HUES6 (cell line): ENCODE measurements at regions not wholly inside any gene's neighbourhood (a gene's known extent, or its start where the extent isn't known, plus 50 kb on each side); places are given as distances from the start of the nearest gene placed in this dataset.

Experiments used
- H3K27ac ChIP-seq: 2 replicates; pipeline ENCODE4 v1.7.0; 2013; ENCODE audit warnings: low read depth, mild to moderate bottlenecking, low read length, inconsistent platforms
- H3K27me3 ChIP-seq: 2 replicates; pipeline ENCODE4 v1.6.1; 2013; ENCODE audit warnings: low read length; ENCODE audit not compliant: control insufficient read depth, insufficient read depth
- H3K36me3 ChIP-seq: 2 replicates; pipeline ENCODE4 v1.6.1; 2013; ENCODE audit warnings: low read length; ENCODE audit not compliant: control insufficient read depth, insufficient read depth
- H3K4me1 ChIP-seq: 2 replicates; pipeline ENCODE4 v1.6.1; 2013; ENCODE audit warnings: low read length; ENCODE audit not compliant: control insufficient read depth, insufficient read depth
- H3K4me3 ChIP-seq: 2 replicates; pipeline ENCODE4 v1.5.1; 2013; ENCODE audit warnings: low read depth, low read length
- H3K9ac ChIP-seq: one replicate; pipeline ENCODE4 v1.6.1; 2013; ENCODE audit warnings: mild to moderate bottlenecking, low read length
- H3K9me3 ChIP-seq: 2 replicates; pipeline ENCODE4 v1.6.1; 2013; ENCODE audit warnings: low read depth, low read length; ENCODE audit not compliant: control insufficient read depth, insufficient read depth

DNA sequence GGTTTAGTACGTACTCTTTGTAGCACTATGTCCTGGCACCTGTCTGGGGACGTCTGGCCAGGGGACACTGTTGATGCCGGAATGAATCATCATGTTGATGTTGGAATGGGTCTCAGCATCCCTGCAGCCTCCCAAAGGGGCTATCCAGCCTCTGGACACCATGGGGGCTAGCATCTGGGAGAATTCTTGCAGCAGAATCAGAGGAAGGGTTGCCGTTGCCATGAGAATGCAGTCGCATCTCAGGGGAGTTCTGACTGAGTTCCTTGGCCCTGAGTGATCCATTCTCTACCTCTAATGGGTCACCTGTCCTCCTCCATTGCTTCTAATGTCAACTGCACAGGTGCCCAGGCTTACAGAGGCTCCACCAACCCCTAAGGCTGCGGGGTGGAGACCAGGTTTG is 129.1 kb downstream of the UQCRFS1 start:
- H3K4me1 ChIP-seq: peaks cover 9% of the 10 kb centered on the region; the same call in 1 of the 2 replicates
- H3K4me3 ChIP-seq: no peak overlapping the region
- no peaks in the 10 kb centered on the region for H3K36me3 ChIP-seq
- H3K27ac ChIP-seq: no peak overlapping the region
- no peaks in the 10 kb centered on the region for H3K9me3 ChIP-seq
- no peak overlapping the region for H3K9ac ChIP-seq
- no peaks in the 10 kb centered on the region; the same call in 1 of the 2 replicates for H3K27me3 ChIP-seq

DNA sequence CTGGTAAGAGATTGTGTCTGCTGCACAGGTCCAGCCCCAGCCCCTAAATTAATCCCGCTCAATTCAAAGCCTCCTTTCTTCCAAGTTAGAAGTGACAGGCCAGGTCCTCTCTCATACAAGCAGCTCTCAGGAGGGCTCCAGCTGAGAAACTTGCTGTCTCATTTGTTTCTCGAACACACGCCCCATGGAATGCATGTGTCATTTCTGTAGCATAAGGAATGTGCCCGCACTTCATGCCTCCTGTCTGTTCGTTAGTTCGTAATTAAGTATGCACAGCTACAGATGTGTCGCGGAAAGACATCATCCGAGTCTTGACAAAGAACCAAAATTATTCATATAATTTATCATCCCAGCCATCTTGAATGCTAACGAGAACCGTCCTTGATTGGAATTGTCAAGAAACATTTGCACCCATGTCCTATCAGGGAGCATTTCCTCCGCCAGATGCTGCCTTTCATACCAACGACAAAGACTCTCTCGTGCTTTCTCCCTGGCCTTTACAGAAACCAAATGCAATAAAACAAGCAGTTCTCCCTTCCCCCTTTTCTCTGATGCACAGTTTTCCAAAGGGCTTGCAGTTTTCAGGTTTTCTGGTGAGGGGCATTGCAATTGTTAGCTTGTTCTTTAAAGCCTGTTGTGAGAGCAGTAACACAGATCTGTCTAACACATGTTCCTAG is 133.5 kb downstream of the UQCRFS1 start:
- H3K36me3 ChIP-seq: no peaks in the 10 kb centered on the region
- no peak overlapping the region for H3K9ac ChIP-seq
- no peaks in the 10 kb centered on the region for H3K27me3 ChIP-seq
- H3K27ac ChIP-seq: no peak overlapping the region
- H3K9me3 ChIP-seq: 0 out of 2 replicates have a peak, but pooled peaks cover 2% of the 10 kb centered on the region
- peaks cover 16% of the 10 kb centered on the region; the same call in 1 of the 2 replicates for H3K4me1 ChIP-seq
- no peak overlapping the region for H3K4me3 ChIP-seq

DNA sequence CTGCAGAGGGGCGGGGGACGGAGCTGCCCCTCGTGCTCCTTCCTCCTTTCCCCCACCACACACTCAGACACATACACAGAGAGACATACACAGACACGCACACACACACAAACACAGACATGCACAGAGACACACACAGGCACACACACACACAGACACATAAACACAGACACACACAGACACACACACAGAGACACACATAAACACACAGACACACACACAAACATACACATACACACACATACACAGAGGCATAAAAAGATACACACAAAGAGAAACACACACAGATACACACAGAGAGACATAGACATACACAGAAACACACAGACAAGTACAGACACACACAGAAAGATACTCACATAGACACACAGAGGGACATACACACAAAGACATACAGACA is 136.0 kb downstream of the UQCRFS1 start:
- H3K36me3 ChIP-seq: no peaks in the 10 kb centered on the region
- H3K4me3 ChIP-seq: no peak overlapping the region
- H3K9me3 ChIP-seq: 0 out of 2 replicates have a peak, but pooled peaks cover 2% of the 10 kb centered on the region
- H3K4me1 ChIP-seq: peaks cover 10% of the 10 kb centered on the region; the same call in 1 of the 2 replicates
- no peak overlapping the region for H3K9ac ChIP-seq
- no peak overlapping the region for H3K27ac ChIP-seq
- H3K27me3 ChIP-seq: no peaks in the 10 kb centered on the region

DNA sequence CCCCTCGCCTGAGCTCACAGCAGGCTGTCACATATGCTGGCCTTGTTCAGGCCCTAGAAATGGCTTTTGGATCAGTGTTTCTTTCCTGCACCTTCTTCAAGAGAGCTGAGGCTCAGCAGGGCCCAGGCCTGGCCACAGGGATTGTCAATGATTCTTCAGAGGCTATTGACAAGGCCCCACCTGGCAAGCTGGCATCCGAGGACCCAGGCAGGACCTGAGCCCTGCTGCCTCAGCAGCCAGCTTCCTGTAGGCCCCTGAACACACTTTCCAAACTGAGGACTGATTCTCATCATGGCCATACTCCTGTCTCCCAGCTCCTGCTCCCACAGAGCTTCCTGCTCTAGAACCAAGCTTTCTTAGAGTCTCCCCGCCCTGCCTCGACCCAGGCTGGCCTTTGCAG is 136.8 kb downstream of the UQCRFS1 start:
- peaks cover 10% of the 10 kb centered on the region; the same call in 1 of the 2 replicates for H3K4me1 ChIP-seq
- H3K9ac ChIP-seq: no peak overlapping the region
- no peak overlapping the region for H3K4me3 ChIP-seq
- no peaks in the 10 kb centered on the region for H3K36me3 ChIP-seq
- no peaks in the 10 kb centered on the region for H3K27me3 ChIP-seq
- H3K27ac ChIP-seq: no peak overlapping the region
- 0 out of 2 replicates have a peak, but pooled peaks cover 2% of the 10 kb centered on the region for H3K9me3 ChIP-seq

DNA sequence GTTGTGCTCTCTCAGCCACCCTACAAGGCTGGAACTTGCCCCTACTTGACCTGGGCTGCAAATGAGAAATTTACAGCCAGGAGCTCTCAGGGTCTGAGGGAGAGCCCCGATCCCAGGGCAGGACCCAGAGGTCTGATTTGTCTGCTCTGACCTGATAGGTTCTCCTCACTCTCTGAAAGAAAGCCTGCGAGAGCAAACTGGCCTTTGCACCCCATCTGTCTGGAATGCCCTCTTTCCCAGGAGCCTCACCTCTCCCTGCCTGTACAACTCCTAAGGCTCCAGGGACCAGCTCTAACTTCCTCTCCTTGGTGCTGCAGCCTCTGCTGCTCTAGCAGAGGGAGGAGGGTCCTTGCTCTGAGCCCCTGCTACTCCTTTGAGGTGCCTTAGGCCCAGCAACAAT is 137.8 kb downstream of the UQCRFS1 start:
- no peak overlapping the region for H3K9ac ChIP-seq
- no peak overlapping the region for H3K27ac ChIP-seq
- 0 out of 2 replicates have a peak, but pooled peaks cover 2% of the 10 kb centered on the region for H3K9me3 ChIP-seq
- H3K27me3 ChIP-seq: no peaks in the 10 kb centered on the region
- H3K4me3 ChIP-seq: no peak overlapping the region
- H3K4me1 ChIP-seq: peaks cover 10% of the 10 kb centered on the region; the same call in 1 of the 2 replicates
- H3K36me3 ChIP-seq: no peaks in the 10 kb centered on the region

DNA sequence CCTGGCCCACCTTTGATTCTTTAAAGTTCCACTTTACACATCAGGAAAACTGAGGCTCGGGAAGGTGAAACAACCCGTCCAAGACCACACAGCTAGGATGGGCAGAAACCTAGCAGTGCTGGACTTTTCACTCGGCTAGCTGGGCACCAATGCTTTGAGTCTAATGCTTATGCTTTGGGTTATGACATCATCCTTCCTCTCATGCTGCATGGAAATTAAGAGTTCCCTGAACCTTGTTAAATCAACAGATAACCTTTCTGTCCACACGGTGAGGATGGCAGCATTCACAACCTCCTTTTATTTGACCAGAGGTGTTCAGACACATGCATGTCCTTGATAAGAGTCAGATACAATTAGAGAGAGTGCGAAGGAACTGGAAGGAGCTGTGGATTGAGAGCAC is 138.4 kb downstream of the UQCRFS1 start:
- no peaks in the 10 kb centered on the region for H3K27me3 ChIP-seq
- H3K4me3 ChIP-seq: no peak overlapping the region
- H3K9ac ChIP-seq: no peak overlapping the region
- H3K9me3 ChIP-seq: 0 out of 2 replicates have a peak, but pooled peaks cover 2% of the 10 kb centered on the region
- H3K36me3 ChIP-seq: no peaks in the 10 kb centered on the region
- H3K4me1 ChIP-seq: peaks cover 10% of the 10 kb centered on the region; the same call in 1 of the 2 replicates
- H3K27ac ChIP-seq: no peak overlapping the region

DNA sequence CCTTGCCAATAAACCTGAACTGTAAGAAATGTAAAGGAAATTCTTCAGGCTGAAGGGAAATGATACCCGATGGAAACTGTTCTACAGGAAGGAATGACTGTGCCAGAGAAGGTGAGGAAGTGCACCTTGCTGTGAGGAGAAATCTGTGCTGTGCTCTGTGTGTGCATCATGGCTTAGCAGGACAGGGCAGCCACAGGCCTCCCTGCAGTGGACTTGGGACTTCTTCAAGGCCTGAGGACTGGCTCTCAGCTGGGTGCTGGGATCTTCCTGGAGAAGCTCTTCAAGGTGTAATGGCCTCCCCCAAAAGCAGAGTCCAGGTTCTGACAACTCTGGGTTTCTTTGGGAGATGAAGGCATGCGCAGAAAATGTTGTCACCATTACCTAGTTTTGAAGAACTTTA is 145.1 kb downstream of the UQCRFS1 start:
- no peak overlapping the region for H3K4me3 ChIP-seq
- peaks cover 5% of the 10 kb centered on the region for H3K4me1 ChIP-seq
- H3K9me3 ChIP-seq: no peaks in the 10 kb centered on the region
- H3K36me3 ChIP-seq: no peaks in the 10 kb centered on the region
- H3K9ac ChIP-seq: no peak overlapping the region
- peaks cover 18% of the 10 kb centered on the region; the same call in 1 of the 2 replicates for H3K27me3 ChIP-seq
- no peak overlapping the region for H3K27ac ChIP-seq

DNA sequence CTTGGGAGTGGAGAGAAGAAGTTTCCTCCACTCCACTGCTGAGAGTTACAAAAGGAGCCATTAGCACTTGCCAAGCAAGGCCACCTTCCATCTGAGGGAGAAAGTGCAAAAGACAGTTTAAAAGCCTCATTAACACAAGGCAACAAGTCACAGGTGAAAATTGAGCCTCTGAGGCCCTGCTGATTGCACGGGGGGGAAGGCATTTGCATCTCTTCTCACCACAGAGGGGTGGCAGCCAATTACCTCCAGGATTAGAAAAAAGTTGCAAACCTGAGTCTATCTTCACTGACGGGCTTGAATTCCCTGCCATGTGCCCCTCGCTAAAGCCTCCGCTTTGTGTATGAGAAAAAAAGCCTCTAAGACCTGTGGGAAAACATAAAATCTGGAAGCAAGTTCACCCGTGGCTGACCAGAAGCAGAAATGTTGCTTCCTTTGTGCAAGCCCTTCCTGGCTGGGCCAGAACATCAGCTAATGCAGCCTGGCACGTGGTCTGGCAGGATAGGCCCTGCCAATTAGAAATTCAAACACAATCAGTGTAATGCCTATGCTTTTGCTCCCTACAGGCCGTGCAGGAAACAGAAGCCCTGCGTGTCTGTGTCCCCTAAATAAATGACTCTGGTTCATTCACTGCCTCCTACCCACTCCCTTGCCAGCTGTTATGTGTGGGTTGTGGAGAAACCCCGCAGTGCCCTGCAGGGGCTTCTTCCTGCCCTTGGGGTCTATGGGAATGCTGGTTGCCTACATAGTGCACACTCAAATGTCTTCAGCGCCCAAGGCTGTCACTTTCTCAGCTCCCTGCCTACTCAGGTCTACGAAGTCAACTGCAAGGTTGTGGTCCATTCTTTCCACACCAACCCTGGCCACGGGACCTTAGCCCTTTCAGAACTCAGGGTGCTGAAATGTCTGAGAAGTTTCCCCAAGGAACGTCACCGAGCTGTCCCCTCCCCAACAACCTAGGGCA is 150.2 kb downstream of the UQCRFS1 start:
- H3K4me3 ChIP-seq: no peak overlapping the region

DNA sequence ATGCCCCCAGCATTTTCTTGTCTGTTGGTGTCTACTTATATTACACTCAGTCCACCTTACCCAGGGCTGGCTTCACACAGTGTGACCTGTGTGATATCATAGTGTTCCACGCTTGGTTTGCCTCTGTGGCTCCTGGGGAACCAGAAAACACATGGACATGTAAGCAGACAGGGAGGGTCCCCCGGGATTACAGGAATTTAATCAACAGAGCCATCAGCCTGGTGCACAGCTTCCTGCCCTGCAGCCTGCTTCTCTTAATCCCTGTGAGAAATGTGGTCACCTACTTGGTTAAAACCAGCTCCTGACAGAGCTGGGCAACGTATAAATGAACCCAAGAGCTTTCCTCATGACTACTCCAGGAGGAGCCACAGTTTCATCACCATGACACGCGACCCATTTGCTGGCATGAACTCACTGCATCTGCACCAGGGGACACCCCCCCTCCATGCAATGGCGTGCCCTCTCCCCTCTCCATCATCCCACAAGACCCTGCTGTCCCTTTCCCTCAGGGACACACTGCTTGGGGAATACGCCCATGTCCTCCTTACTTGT is 152.1 kb downstream of the UQCRFS1 start:
- no peak overlapping the region for H3K9ac ChIP-seq
- no peaks in the 10 kb centered on the region for H3K36me3 ChIP-seq
- peaks cover 42% of the 10 kb centered on the region; the same call in 1 of the 2 replicates for H3K27me3 ChIP-seq
- H3K4me1 ChIP-seq: peaks cover 15% of the 10 kb centered on the region
- H3K4me3 ChIP-seq: no peak overlapping the region
- no peaks in the 10 kb centered on the region for H3K9me3 ChIP-seq
- H3K27ac ChIP-seq: no peak overlapping the region

More for the DNA sequence above, 150.2 kb downstream of the UQCRFS1 start:
- Histone ChIP-seq H3K36me3 (no peaks in the 10 kb centered on the region), H3K27ac (no peak overlapping the region), H3K9ac (no peak overlapping the region), H3K9me3 (no peaks in the 10 kb centered on the region), H3K4me1 (peaks cover 15% of the 10 kb centered on the region), H3K27me3 (peaks cover 38% of the 10 kb centered on the region; the same call in 1 of the 2 replicates)

DNA sequence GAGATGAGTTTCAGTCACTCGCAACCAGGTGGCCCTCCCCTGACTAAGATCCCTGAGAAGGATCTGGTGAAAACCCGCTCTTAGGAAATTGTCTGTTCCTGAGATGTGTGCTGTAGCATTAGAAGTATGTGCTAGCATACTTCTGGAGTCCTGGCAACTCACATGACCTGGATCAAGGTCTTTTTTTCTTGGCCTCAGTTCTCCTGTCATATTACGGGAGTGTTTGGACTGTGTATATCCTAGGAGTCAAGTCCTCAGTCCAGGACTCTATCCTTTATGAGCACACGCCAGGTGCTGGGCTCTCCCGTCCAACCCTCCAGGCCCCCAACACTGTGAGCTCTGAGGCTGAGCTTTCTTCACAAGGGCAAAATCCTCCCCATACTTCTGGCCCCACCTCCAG is 156.4 kb downstream of the UQCRFS1 start:
- Histone ChIP-seq H3K4me1 (no peaks in the 10 kb centered on the region), H3K27me3 (peaks cover 23% of the 10 kb centered on the region; the same call in 1 of the 2 replicates), H3K9me3 (no peaks in the 10 kb centered on the region), H3K36me3 (no peaks in the 10 kb centered on the region), H3K4me3 (no peak overlapping the region), H3K27ac (no peak overlapping the region), H3K9ac (no peak overlapping the region)
